Duodenal mucosa (tissue), 2 donors: ENCODE measurements at regions not wholly inside any gene's neighbourhood (a gene's known extent, or its start where the extent isn't known, plus 50 kb on each side); places are given as distances from the start of the nearest gene placed in this dataset.

ENCODE experiments used
- H3K27ac ChIP-seq: one replicate; pipeline ENCODE4 v1.7.0; 2013; ENCODE audit warnings: low read depth, low read length
- H3K27me3 ChIP-seq, 2 donors: one replicate each; pipeline ENCODE4 v1.7.0; 2013; ENCODE audit warnings: low read length in 2 of 2, control low read depth in 1 of 2; ENCODE audit not compliant: insufficient read depth in 2 of 2, control insufficient read depth in 1 of 2
- H3K36me3 ChIP-seq, 2 donors: one replicate each; pipeline ENCODE4 v1.7.0; 2013; ENCODE audit warnings: low read length in 2 of 2, control low read depth in 1 of 2; ENCODE audit not compliant: insufficient read depth in 2 of 2, control insufficient read depth in 1 of 2
- H3K4me1 ChIP-seq, 2 donors: one replicate each; pipeline ENCODE4 v1.7.0; 2013; ENCODE audit warnings: low read length in 2 of 2, control low read depth in 1 of 2; ENCODE audit not compliant: insufficient read depth in 2 of 2, control insufficient read depth in 1 of 2
- H3K4me3 ChIP-seq, 2 donors: one replicate each; pipeline ENCODE4 v1.7.0; 2013; ENCODE audit warnings: low read length in 2 of 2, low read depth in 1 of 2
- H3K9ac ChIP-seq, 2 donors: one replicate each; pipeline ENCODE4 v1.7.0; 2013; ENCODE audit warnings: low read length in 2 of 2, low read depth in 1 of 2
- H3K9me3 ChIP-seq, 2 donors: one replicate each; pipeline ENCODE4 v1.7.0; 2013; ENCODE audit warnings: low read length in 2 of 2, control low read depth in 1 of 2; ENCODE audit not compliant: control insufficient read depth in 1 of 2

GRCh38 chr5:92779536-92779935, 801.5 kb downstream of the NR2F1-AS1 start:
- no peak overlapping the region for H3K4me3 ChIP-seq
- H3K27ac ChIP-seq, result no peak overlapping the region
- no peaks in the 10 kb centered on the region for H3K27me3 ChIP-seq
- no peak overlapping the region for H3K9ac ChIP-seq
- H3K36me3 ChIP-seq, result no peaks in the 10 kb centered on the region
- H3K9me3 ChIP-seq, result no peaks in the 10 kb centered on the region
- H3K4me1 ChIP-seq, result no peaks in the 10 kb centered on the region

- no peak overlapping the region for H3K9ac ChIP-seq
- no peak overlapping the region for H3K4me3 ChIP-seq
- no peaks in the 10 kb centered on the region for H3K27me3 ChIP-seq
- no peaks in the 10 kb centered on the region for H3K4me1 ChIP-seq
- H3K9me3 ChIP-seq, result no peaks in the 10 kb centered on the region
- no peak overlapping the region for H3K27ac ChIP-seq
- H3K36me3 ChIP-seq, result no peaks in the 10 kb centered on the region
Measured at GRCh38 chr5:92778261-92778660, 802.8 kb downstream of the NR2F1-AS1 start.

- Histone ChIP-seq H3K9me3 (no peaks in the 10 kb centered on the region), H3K36me3 (no peaks in the 10 kb centered on the region), H3K9ac (no peak overlapping the region), H3K27me3 (no peaks in the 10 kb centered on the region), H3K27ac (no peak overlapping the region), H3K4me3 (no peak overlapping the region), H3K4me1 (no peaks in the 10 kb centered on the region)
Measured at GRCh38 chr5:92777421-92777820, 803.6 kb downstream of the NR2F1-AS1 start.

- H3K9ac ChIP-seq, result no peak overlapping the region
- no peaks in the 10 kb centered on the region for H3K4me1 ChIP-seq
- H3K4me3 ChIP-seq, result no peak overlapping the region
- H3K9me3 ChIP-seq, result peaks cover 0 to 2% of the 10 kb centered on the region in 2 donors
- no peaks in the 10 kb centered on the region for H3K27me3 ChIP-seq
- no peak overlapping the region for H3K27ac ChIP-seq
- no peaks in the 10 kb centered on the region for H3K36me3 ChIP-seq
Measured at GRCh38 chr5:92775711-92776615, 805.1 kb downstream of the NR2F1-AS1 start.

- Histone ChIP-seq H3K4me3 (no peak overlapping the region), H3K4me1 (no peaks in the 10 kb centered on the region), H3K36me3 (no peaks in the 10 kb centered on the region), H3K27me3 (no peaks in the 10 kb centered on the region), H3K27ac (no peak overlapping the region), H3K9me3 (peaks cover 0 to 2% of the 10 kb centered on the region in 2 donors), H3K9ac (no peak overlapping the region)
Measured at GRCh38 chr5:92769978-92770377, 811.0 kb downstream of the NR2F1-AS1 start.

GRCh38 chr5:92761585-92761984, 819.4 kb downstream of the NR2F1-AS1 start:
- no peaks in the 10 kb centered on the region for H3K9me3 ChIP-seq
- no peaks in the 10 kb centered on the region for H3K27me3 ChIP-seq
- H3K4me1 ChIP-seq, result no peaks in the 10 kb centered on the region
- no peak overlapping the region for H3K4me3 ChIP-seq
- H3K36me3 ChIP-seq, result no peaks in the 10 kb centered on the region
- H3K9ac ChIP-seq, result no peak overlapping the region
- H3K27ac ChIP-seq, result no peak overlapping the region

- no peaks in the 10 kb centered on the region for H3K4me1 ChIP-seq
- H3K4me3 ChIP-seq, result no peak overlapping the region
- no peaks in the 10 kb centered on the region for H3K36me3 ChIP-seq
- no peaks in the 10 kb centered on the region for H3K27me3 ChIP-seq
- no peak overlapping the region for H3K9ac ChIP-seq
- H3K27ac ChIP-seq, result no peak overlapping the region
- no peaks in the 10 kb centered on the region for H3K9me3 ChIP-seq
Measured at GRCh38 chr5:92760550-92760949, 820.5 kb downstream of the NR2F1-AS1 start.

GRCh38 chr5:92758552-92758951, 822.5 kb downstream of the NR2F1-AS1 start:
- Histone ChIP-seq H3K4me3 (no peak overlapping the region), H3K36me3 (no peaks in the 10 kb centered on the region), H3K27me3 (no peaks in the 10 kb centered on the region), H3K9ac (no peak overlapping the region), H3K4me1 (no peaks in the 10 kb centered on the region), H3K9me3 (no peaks in the 10 kb centered on the region), H3K27ac (no peak overlapping the region)

- no peaks in the 10 kb centered on the region for H3K27me3 ChIP-seq
- H3K9ac ChIP-seq, result no peak overlapping the region
- no peaks in the 10 kb centered on the region for H3K36me3 ChIP-seq
- H3K4me3 ChIP-seq, result no peak overlapping the region
- no peaks in the 10 kb centered on the region for H3K4me1 ChIP-seq
- no peak overlapping the region for H3K27ac ChIP-seq
- no peaks in the 10 kb centered on the region for H3K9me3 ChIP-seq
Measured at GRCh38 chr5:92749943-92750342, 831.1 kb downstream of the NR2F1-AS1 start.

GRCh38 chr5:92748072-92748676, 832.8 kb downstream of the NR2F1-AS1 start:
- Histone ChIP-seq H3K27me3 (no peaks in the 10 kb centered on the region), H3K27ac (no peak overlapping the region), H3K9ac (no peak overlapping the region), H3K4me3 (no peak overlapping the region), H3K9me3 (no peaks in the 10 kb centered on the region), H3K4me1 (no peaks in the 10 kb centered on the region), H3K36me3 (no peaks in the 10 kb centered on the region)
